CD14-positive monocyte (primary cell): ENCODE measurements at regions not wholly inside any gene's neighbourhood (a gene's known extent, or its start where the extent isn't known, plus 50 kb on each side); places are given as distances from the start of the nearest gene placed in this dataset.
"Not testable (repeated sequence)": the region's sequence is repeated elsewhere in the genome, so short reads cannot be mapped to it uniquely, and the experiment has no call there.

ENCODE experiments used
- DNase-seq, 3 donors: peaks; one replicate each; pipeline ENCODE4 v3.0.0-alpha.2; 2011 to 2022
- H2AFZ ChIP-seq: 2 replicates; pipeline ENCODE4 v1.6.0; 2012; ENCODE audit warnings: mild to moderate bottlenecking, low read depth, low read length, inconsistent platforms; ENCODE audit not compliant: insufficient read depth, poor library complexity, severe bottlenecking
- H3K27ac ChIP-seq, 2 donors: 1 replicate in 1 of 2; 2 replicates in 1 of 2; pipeline ENCODE4 v1.5.1; 2012 to 2013; ENCODE audit warnings: low read length in 2 of 2, control low read depth in 1 of 2, inconsistent platforms in 1 of 2, low read depth in 1 of 2, mild to moderate bottlenecking in 1 of 2
- H3K27me3 ChIP-seq, 2 donors: one replicate each; pipeline versions ENCODE4 v1.6.0 to v1.6.1; 2011 to 2013; ENCODE audit warnings: low read length in 2 of 2; ENCODE audit not compliant: control insufficient read depth in 2 of 2, insufficient read depth in 2 of 2
- H3K36me3 ChIP-seq, 2 donors: replicated peaks in 1 of 2; 1 replicate in 1 of 2; 2 replicates in 1 of 2; pipeline versions ENCODE4 v1.5.1 to v1.6.1; 2012 to 2013; ENCODE audit warnings: low read length in 2 of 2, control low read depth in 1 of 2, inconsistent platforms in 1 of 2, mild to moderate bottlenecking in 1 of 2; ENCODE audit not compliant: insufficient read depth in 2 of 2, control insufficient read depth in 1 of 2
- H3K4me1 ChIP-seq, 2 donors: 1 replicate in 1 of 2; 2 replicates in 1 of 2; pipeline versions ENCODE4 v1.5.1 to v1.6.1; 2012 to 2013; ENCODE audit warnings: low read length in 2 of 2, control low read depth in 1 of 2, inconsistent platforms in 1 of 2, mild to moderate bottlenecking in 1 of 2, moderate library complexity in 1 of 2; ENCODE audit not compliant: insufficient read depth in 2 of 2, control insufficient read depth in 1 of 2
- H3K4me2 ChIP-seq: replicated peaks from 2 replicates; pipeline ENCODE3; 2012; ENCODE audit warnings: low read length, moderate library complexity, mild to moderate bottlenecking; ENCODE audit not compliant: poor library complexity, severe bottlenecking; ENCODE audit errors: extremely low read depth
- H3K4me3 ChIP-seq, 3 experiments: fragments of 200-600 bp in 1 of 3; sonication (generic) in 1 of 3; replicated peaks in 1 of 3; 1 replicate in 2 of 3; 2 replicates in 1 of 3; pipeline ENCODE4 v1.5.1; 2011 to 2013; ENCODE audit warnings: low read length in 3 of 3, mild to moderate bottlenecking in 3 of 3, control low read depth in 2 of 3, low read depth in 2 of 3, inconsistent platforms in 1 of 3, moderate library complexity in 1 of 3
- H3K79me2 ChIP-seq: 2 replicates; pipeline ENCODE4 v1.6.0; 2012; ENCODE audit warnings: mild to moderate bottlenecking, control low read depth, inconsistent platforms, low read length, moderate library complexity; ENCODE audit not compliant: insufficient read depth
- H3K9ac ChIP-seq: 2 replicates; pipeline ENCODE4 v1.6.0; 2017; ENCODE audit warnings: low read length, mild to moderate bottlenecking; ENCODE audit not compliant: insufficient read depth, poor library complexity, severe bottlenecking
- H3K9me3 ChIP-seq, 2 donors: replicated peaks in 1 of 2; 1 replicate in 1 of 2; 2 replicates in 1 of 2; pipeline versions ENCODE4 v1.5.1 to v1.6.1; 2012 to 2013; ENCODE audit warnings: low read length in 2 of 2, control low read depth in 1 of 2; ENCODE audit not compliant: control insufficient read depth in 1 of 2, insufficient read depth in 1 of 2
- H4K20me1 ChIP-seq: 2 replicates; pipeline ENCODE4 v1.6.0; 2012; ENCODE audit warnings: mild to moderate bottlenecking, low read length, control low read depth, moderate library complexity; ENCODE audit not compliant: insufficient read depth
- H3K27ac Mint-ChIP-seq, 7 donors: one replicate each; pipeline ENCODE4 v1.8.0; 2020; ENCODE audit warnings: mild to moderate bottlenecking in 7 of 7, mixed read lengths in 7 of 7, moderate library complexity in 6 of 7, inconsistent platforms in 2 of 7
- H3K27me3 Mint-ChIP-seq, 3 donors: one replicate each; pipeline ENCODE4 v1.8.0; 2021 to 2022; ENCODE audit warnings: low read depth in 3 of 3, mild to moderate bottlenecking in 3 of 3, mixed read lengths in 3 of 3, moderate library complexity in 3 of 3, inconsistent platforms in 1 of 3
- H3K36me3 Mint-ChIP-seq, 2 donors: one replicate each; pipeline ENCODE4 v1.8.0; 2020; ENCODE audit warnings: mixed read lengths in 2 of 2, inconsistent platforms in 1 of 2, mild to moderate bottlenecking in 1 of 2
- H3K4me1 Mint-ChIP-seq: one replicate; pipeline ENCODE4 v1.8.0; 2020; ENCODE audit warnings: mild to moderate bottlenecking, mixed read lengths
- H3K4me3 Mint-ChIP-seq, 2 donors: one replicate each; pipeline ENCODE4 v1.8.0; 2020; ENCODE audit warnings: mild to moderate bottlenecking in 2 of 2, mixed read lengths in 2 of 2, moderate library complexity in 1 of 2
- H3K9me3 Mint-ChIP-seq, 7 donors: one replicate each; pipeline ENCODE4 v1.8.0; 2020 to 2022; ENCODE audit warnings: mixed read lengths in 7 of 7, mild to moderate bottlenecking in 6 of 7, moderate library complexity in 6 of 7, inconsistent platforms in 2 of 7
- CTCF ChIP-seq: fragments of 200-600 bp; IDR thresholded peaks from one replicate; pipeline ENCODE4 v1.8.0; 2022; ENCODE audit warnings: antibody characterized with exemption, mild to moderate bottlenecking
- WGBS: methylation state at CpG from one replicate; pipeline ENCODE4 v1.1.5; 2013; ENCODE audit warnings: missing lambda C conversion rate; ENCODE audit not compliant: insufficient coverage; 5-methylcytosine and 5-hydroxymethylcytosine counted together
- intact Hi-C, 2 donors: fragments of 100-400 bp; cut with micrococcal nuclease; formaldehyde crosslinking; loops; one replicate each; pipeline versions ENCODE4 v1.15.0 to v1.15.1; 2023

GRCh38 chr10:90089719-90090118, 388.3 kb downstream of the KIF20B start:
- Histone ChIP-seq H3K27me3 (no peaks in the 10 kb centered on the region), H3K4me1 (no peaks in the 10 kb centered on the region), H3K4me2 (no peak overlapping the region), H3K27ac (no peak overlapping the region), H3K79me2 (no peaks in the 10 kb centered on the region), H3K4me3 (no peak overlapping the region), H4K20me1 (no peaks in the 10 kb centered on the region), H3K9ac (no peak overlapping the region), H2AFZ (no peak overlapping the region), H3K36me3 (no peaks in the 10 kb centered on the region), H3K9me3 (no peaks in the 10 kb centered on the region)
- no peaks in the 10 kb centered on the region for H3K36me3 Mint-ChIP-seq
- H3K27ac Mint-ChIP-seq, result no peak overlapping the region
- no peak overlapping the region for H3K4me3 Mint-ChIP-seq
- no peak for TF ChIP-seq CTCF
- peaks cover 0 to 3% (median 2%) of the 10 kb centered on the region in 7 donors for H3K9me3 Mint-ChIP-seq
- no peak for DNase-seq
- no peaks in the 10 kb centered on the region for H3K4me1 Mint-ChIP-seq
- no CpG with 5 or more reads among the region's 2 CpGs for WGBS
- intact Hi-C loops, result no loop called here
- H3K27me3 Mint-ChIP-seq, result peaks cover 0 to 5% (median 0%) of the 10 kb centered on the region in 3 donors

- Histone ChIP-seq H3K4me3 (no peak overlapping the region), H3K27ac (no peak overlapping the region), H4K20me1 (no peaks in the 10 kb centered on the region), H3K4me2 (no peak overlapping the region), H3K9ac (no peak overlapping the region), H3K4me1 (no peaks in the 10 kb centered on the region), H3K27me3 (no peaks in the 10 kb centered on the region), H3K9me3 (no peaks in the 10 kb centered on the region), H3K36me3 (no peaks in the 10 kb centered on the region), H2AFZ (no peak overlapping the region), H3K79me2 (no peaks in the 10 kb centered on the region)
- H3K36me3 Mint-ChIP-seq, result no peaks in the 10 kb centered on the region
- peaks cover 0 to 2% (median 1%) of the 10 kb centered on the region in 3 donors for H3K27me3 Mint-ChIP-seq
- DNase-seq, result no peak
- intact Hi-C loops, result no loop called here
- H3K4me1 Mint-ChIP-seq, result no peaks in the 10 kb centered on the region
- no peak overlapping the region for H3K27ac Mint-ChIP-seq
- H3K4me3 Mint-ChIP-seq, result no peak overlapping the region
- peaks cover 0 to 3% (median 0%) of the 10 kb centered on the region in 7 donors for H3K9me3 Mint-ChIP-seq
- WGBS, result 100% methylated on average over 1 of the region's 5 CpGs
- TF ChIP-seq CTCF, result no peak
Measured at GRCh38 chr10:90096196-90096595, 394.8 kb downstream of the KIF20B start.

GRCh38 chr10:90107581-90107980, 406.2 kb downstream of the KIF20B start:
- H3K36me3 Mint-ChIP-seq, H3K27ac ChIP-seq, H3K9me3 ChIP-seq, H3K27me3 Mint-ChIP-seq, intact Hi-C loops, H3K27me3 ChIP-seq, H3K36me3 ChIP-seq, H3K4me3 Mint-ChIP-seq, H3K4me1 Mint-ChIP-seq, H3K9ac ChIP-seq, H3K27ac Mint-ChIP-seq, H4K20me1 ChIP-seq, H3K79me2 ChIP-seq, DNase-seq, H3K4me1 ChIP-seq, H2AFZ ChIP-seq, H3K4me3 ChIP-seq, H3K4me2 ChIP-seq, H3K9me3 Mint-ChIP-seq: not testable (repeated sequence)
